GM12864 (cell line): ENCODE measurements at regions not wholly inside any gene's neighbourhood (a gene's known extent, or its start where the extent isn't known, plus 50 kb on each side); places are given as distances from the start of the nearest gene placed in this dataset.

Source experiments
- DNase-seq: peaks from one replicate; pipeline ENCODE4 v3.0.0-alpha.2; 2011; ENCODE audit warnings: low read depth
- H3K4me3 ChIP-seq: 2 replicates; pipeline ENCODE4 v1.5.1; 2011; ENCODE audit warnings: mild to moderate bottlenecking, low read depth, low read length, control low read depth
- TF ChIP-seq, protein P1 (sequence below): IDR thresholded peaks from 2 replicates; pipeline ENCODE4 v1.5.1; 2011; ENCODE audit warnings: low read depth, mild to moderate bottlenecking, moderate library complexity, low read length, control low read depth, inconsistent platforms; ENCODE audit errors: missing control alignments

- TF ChIP-seq, protein P1, sequence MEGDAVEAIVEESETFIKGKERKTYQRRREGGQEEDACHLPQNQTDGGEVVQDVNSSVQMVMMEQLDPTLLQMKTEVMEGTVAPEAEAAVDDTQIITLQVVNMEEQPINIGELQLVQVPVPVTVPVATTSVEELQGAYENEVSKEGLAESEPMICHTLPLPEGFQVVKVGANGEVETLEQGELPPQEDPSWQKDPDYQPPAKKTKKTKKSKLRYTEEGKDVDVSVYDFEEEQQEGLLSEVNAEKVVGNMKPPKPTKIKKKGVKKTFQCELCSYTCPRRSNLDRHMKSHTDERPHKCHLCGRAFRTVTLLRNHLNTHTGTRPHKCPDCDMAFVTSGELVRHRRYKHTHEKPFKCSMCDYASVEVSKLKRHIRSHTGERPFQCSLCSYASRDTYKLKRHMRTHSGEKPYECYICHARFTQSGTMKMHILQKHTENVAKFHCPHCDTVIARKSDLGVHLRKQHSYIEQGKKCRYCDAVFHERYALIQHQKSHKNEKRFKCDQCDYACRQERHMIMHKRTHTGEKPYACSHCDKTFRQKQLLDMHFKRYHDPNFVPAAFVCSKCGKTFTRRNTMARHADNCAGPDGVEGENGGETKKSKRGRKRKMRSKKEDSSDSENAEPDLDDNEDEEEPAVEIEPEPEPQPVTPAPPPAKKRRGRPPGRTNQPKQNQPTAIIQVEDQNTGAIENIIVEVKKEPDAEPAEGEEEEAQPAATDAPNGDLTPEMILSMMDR = no peak
- H3K4me3 ChIP-seq = no peak overlapping the region
- DNase-seq = no peak
These were observed 289.5 kb upstream of the CCDC196 start for GRCh38 chr14:66196670-66197069.

GRCh38 chr14:66197276-66197675, 288.9 kb upstream of the CCDC196 start:
- TF ChIP-seq, protein P1 = no peak

GRCh38 chr14:66206554-66206953, 279.6 kb upstream of the CCDC196 start:
- no peak overlapping the region for H3K4me3 ChIP-seq
- DNase-seq = no peak
- TF ChIP-seq, protein P1 = no peak

More at GRCh38 chr14:66197276-66197675, 288.9 kb upstream of the CCDC196 start:
- no peak for DNase-seq
- H3K4me3 ChIP-seq = no peak overlapping the region

GRCh38 chr14:66216763-66217162, 269.4 kb upstream of the CCDC196 start:
- H3K4me3 ChIP-seq = no peak overlapping the region
- no peak for DNase-seq
- TF ChIP-seq, protein P1 = no peak

DNA sequence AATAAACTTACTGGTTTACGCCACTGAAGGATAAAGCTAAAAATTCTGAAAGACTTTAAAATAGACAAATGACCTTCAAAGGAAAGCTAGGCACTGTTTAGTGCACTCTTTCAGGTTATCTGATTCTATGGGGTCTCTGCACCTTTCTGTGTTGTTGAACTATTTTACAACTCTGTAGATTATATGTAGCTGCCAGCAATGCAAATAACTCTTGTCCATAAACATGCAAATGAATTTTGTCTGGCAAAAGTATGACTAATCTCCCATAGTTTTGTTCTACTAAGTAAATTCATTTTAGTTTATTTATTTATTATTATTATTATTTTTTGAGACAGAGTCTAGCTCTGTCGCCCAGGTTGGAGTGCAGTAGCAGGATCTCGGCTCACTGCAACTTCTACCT, 266.3 kb upstream of the CCDC196 start:
- no peak for DNase-seq
- no peak overlapping the region for H3K4me3 ChIP-seq
- TF ChIP-seq, protein P1 = no peak

- TF ChIP-seq, protein P1 = no peak
- DNase-seq = no peak
- no peak overlapping the region for H3K4me3 ChIP-seq
These were observed 261.5 kb upstream of the CCDC196 start for GRCh38 chr14:66224492-66225178.

GRCh38 chr14:66225337-66225736, 260.8 kb upstream of the CCDC196 start:
- no peak for DNase-seq
- TF ChIP-seq, protein P1 = no peak
- H3K4me3 ChIP-seq = no peak overlapping the region
